Transverse colon (tissue), 4 donors: ENCODE measurements at regions not wholly inside any gene's neighbourhood (a gene's known extent, or its start where the extent isn't known, plus 50 kb on each side); places are given as distances from the start of the nearest gene placed in this dataset.

Experiments used
- DNase-seq: peaks from one replicate; pipeline ENCODE4 v3.0.0-alpha.2; 2019
- H3K27ac ChIP-seq, 4 donors: fragments of 200-600 bp; sonication (generic); 2 replicates each; pipeline ENCODE4 v1.5.1; 2016 to 2018; ENCODE audit warnings: inconsistent platforms in 4 of 4
- H3K27me3 ChIP-seq: fragments of 200-600 bp; sonication (generic); 2 replicates; pipeline ENCODE4 v1.5.1; 2017; ENCODE audit warnings: inconsistent platforms
- H3K36me3 ChIP-seq, 4 donors: fragments of 200-600 bp; sonication (generic); 2 replicates each; pipeline ENCODE4 v1.5.1; 2017 to 2019; ENCODE audit warnings: inconsistent platforms in 4 of 4
- H3K4me1 ChIP-seq, 4 donors: fragments of 200-600 bp; sonication (generic); 2 replicates each; pipeline ENCODE4 v1.5.1; 2017 to 2020; ENCODE audit warnings: inconsistent platforms in 4 of 4
- H3K4me3 ChIP-seq, 4 donors: fragments of 200-600 bp; sonication (generic); 1 replicate in 1 of 4; 2 replicates in 3 of 4; pipeline versions ENCODE4 v1.5.1 to v1.6.1; 2017 to 2019; ENCODE audit warnings: inconsistent platforms in 4 of 4
- H3K9me3 ChIP-seq, 2 donors: fragments of 200-600 bp; sonication (generic); 2 replicates each; pipeline ENCODE4 v1.5.1; 2017 to 2019; ENCODE audit warnings: inconsistent platforms in 2 of 2
- EP300 ChIP-seq: sonication (generic); formaldehyde crosslinking; IDR thresholded peaks from one replicate; pipeline ENCODE4 v1.6.1; 2017; ENCODE audit warnings: antibody characterized with exemption, low read depth
- POLR2A ChIP-seq: fragments of 450-650 bp; IDR thresholded peaks from one replicate; pipeline ENCODE4 v1.6.1; 2016; ENCODE audit warnings: antibody characterized with exemption, mild to moderate bottlenecking, moderate library complexity
- POLR2AphosphoS5 ChIP-seq, 3 donors: sonication (generic); formaldehyde crosslinking; IDR thresholded peaks; one replicate each; pipeline ENCODE4 v1.6.1; 2016; ENCODE audit warnings: antibody characterized with exemption in 3 of 3
- WGBS, 2 donors: methylation state at CpG; one replicate each; pipeline ENCODE4 v1.1.5; 2018; ENCODE audit warnings: low coverage in 1 of 2; 5-methylcytosine and 5-hydroxymethylcytosine counted together
- in situ Hi-C, 4 donors: fragments of 200-750 bp; cut with MboI; loops; one replicate each; pipeline versions ENCODE4 v1.15.0 to v1.15.1; 2017; ENCODE audit warnings: low sequenced_read_pairs in 3 of 4, low pct_ligation_motif_present in 1 of 4, low pct_unique_long_range_greater_than_20kb in 1 of 4
- intact Hi-C: fragments of 100-400 bp; cut with DNase I; formaldehyde crosslinking; loops from one replicate; pipeline ENCODE4 v1.15.1; 2023; ENCODE audit warnings: low total_unique reads
- TF ChIP-seq, protein P1 (sequence below), 5 experiments: fragments of 200-600 bp in 3 of 5; fragments of 450-650 bp in 2 of 5; sonication (generic) in 3 of 5; IDR thresholded peaks; 1 replicate in 2 of 5; 2 replicates in 3 of 5; pipeline ENCODE4 v1.5.1; 2016 to 2017; ENCODE audit warnings: antibody characterized with exemption in 5 of 5, inconsistent platforms in 3 of 5, mild to moderate bottlenecking in 2 of 5, moderate library complexity in 1 of 5

DNA sequence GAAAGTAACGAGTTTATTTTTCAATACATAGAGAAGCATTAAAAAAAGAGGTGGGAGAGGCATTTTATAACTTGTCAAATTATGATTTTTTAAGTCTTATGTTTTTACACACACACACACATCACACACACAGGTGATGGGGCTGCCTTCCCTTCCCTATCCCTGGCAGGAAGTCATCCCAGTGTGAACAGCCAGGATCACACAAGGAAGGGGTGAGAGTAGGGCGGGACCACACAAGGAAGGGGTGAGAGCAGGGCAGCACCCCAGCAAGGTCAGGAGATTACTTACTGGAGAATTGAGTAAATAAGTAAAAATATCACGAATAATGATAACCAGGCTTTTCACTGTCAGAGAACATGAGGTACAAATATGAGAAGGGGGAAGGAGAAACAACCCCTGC, 372.6 kb downstream of the SEC23A start:
- no peak for TF ChIP-seq POLR2AphosphoS5 (IDR thresholded peaks at IDR 0.05)
- TF ChIP-seq POLR2A, result no peak
- no peak for TF ChIP-seq EP300
- no peak overlapping the region for H3K27ac ChIP-seq
- no peaks in the 10 kb centered on the region for H3K4me1 ChIP-seq
- no peak for DNase-seq
- H3K36me3 ChIP-seq, result no peaks in the 10 kb centered on the region
- 55 to 58% methylated on average over 3 of the region's 3 CpGs for WGBS, 2 donors
- in situ Hi-C loops (no loop called here), intact Hi-C loops (no loop called here)
- no peak overlapping the region for H3K4me3 ChIP-seq
- H3K9me3 ChIP-seq, result no peaks in the 10 kb centered on the region
- no peaks in the 10 kb centered on the region for H3K27me3 ChIP-seq

DNA sequence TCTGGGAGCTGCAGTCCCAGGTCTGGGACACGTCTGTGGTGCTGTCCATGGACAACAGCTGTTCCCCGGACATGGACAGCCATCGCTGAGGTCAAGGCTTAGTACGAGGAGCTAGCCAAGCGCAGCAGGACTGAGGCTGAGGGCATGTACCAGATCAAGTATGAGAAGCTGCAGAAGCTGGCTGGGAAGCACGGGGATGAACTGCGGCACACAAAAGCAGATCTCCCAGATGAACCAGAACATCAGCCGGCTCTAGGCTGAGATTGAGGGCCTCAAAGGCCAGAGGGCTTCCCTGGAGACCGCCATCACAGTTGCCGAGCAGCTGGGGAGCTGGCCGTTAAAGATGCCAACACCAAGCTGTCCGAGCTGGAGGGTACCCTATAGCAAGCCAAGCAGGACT, 375.3 kb downstream of the SEC23A start:
- DNase-seq, result no peak
- Histone ChIP-seq H3K27me3 (no peaks in the 10 kb centered on the region), H3K4me1 (no peaks in the 10 kb centered on the region), H3K27ac (no peak overlapping the region), H3K4me3 (no peak overlapping the region), H3K36me3 (no peaks in the 10 kb centered on the region), H3K9me3 (no peaks in the 10 kb centered on the region)
- intact Hi-C loops (no loop called here), in situ Hi-C loops (loop anchor here in 2 of 4 donors (5.0 to 10.0 kb wide), 2 partner anchors 140 to 287 kb away; no protein-coding TSS in a partner anchor)
- no peak for TF ChIP-seq EP300
- TF ChIP-seq POLR2AphosphoS5 (IDR thresholded peaks at IDR 0.05), result no peak
- TF ChIP-seq, protein P1, sequence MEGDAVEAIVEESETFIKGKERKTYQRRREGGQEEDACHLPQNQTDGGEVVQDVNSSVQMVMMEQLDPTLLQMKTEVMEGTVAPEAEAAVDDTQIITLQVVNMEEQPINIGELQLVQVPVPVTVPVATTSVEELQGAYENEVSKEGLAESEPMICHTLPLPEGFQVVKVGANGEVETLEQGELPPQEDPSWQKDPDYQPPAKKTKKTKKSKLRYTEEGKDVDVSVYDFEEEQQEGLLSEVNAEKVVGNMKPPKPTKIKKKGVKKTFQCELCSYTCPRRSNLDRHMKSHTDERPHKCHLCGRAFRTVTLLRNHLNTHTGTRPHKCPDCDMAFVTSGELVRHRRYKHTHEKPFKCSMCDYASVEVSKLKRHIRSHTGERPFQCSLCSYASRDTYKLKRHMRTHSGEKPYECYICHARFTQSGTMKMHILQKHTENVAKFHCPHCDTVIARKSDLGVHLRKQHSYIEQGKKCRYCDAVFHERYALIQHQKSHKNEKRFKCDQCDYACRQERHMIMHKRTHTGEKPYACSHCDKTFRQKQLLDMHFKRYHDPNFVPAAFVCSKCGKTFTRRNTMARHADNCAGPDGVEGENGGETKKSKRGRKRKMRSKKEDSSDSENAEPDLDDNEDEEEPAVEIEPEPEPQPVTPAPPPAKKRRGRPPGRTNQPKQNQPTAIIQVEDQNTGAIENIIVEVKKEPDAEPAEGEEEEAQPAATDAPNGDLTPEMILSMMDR (IDR thresholded peaks at IDR 0.05), result no peak
- TF ChIP-seq POLR2A, result no peak
- WGBS, 2 donors, result 81% methylated on average over 12 of the region's 12 CpGs; no CpG with 5 or more reads in 1 of the 2 donors

DNA sequence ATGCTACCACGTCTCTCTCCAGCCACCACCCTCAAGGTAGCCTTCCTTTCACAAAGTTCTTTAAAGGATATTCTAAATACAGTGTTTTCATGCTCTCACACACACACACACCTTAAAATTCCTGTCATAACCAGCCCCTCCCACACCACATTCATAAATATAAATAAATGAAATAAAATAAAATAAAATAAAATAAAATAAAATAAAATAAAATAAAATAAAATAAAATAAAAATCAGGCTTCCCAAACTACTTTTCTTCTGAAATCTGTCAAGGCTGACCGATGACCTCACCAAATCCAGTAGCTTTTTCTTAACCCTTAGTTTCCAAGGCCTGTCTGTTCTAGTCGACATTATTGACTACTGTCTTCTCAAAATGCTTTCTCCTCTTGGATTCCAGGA, 378.4 kb downstream of the SEC23A start:
- TF ChIP-seq EP300 (no peak), POLR2AphosphoS5 (IDR thresholded peaks at IDR 0.05) (no peak), POLR2A (no peak)
- TF ChIP-seq, protein P1 (IDR thresholded peaks at IDR 0.05), result no peak
- 66 to 85% methylated on average over 3 of the region's 3 CpGs for WGBS, 2 donors
- H3K36me3 ChIP-seq, result no peaks in the 10 kb centered on the region
- intact Hi-C loops, result no loop called here
- H3K9me3 ChIP-seq, result no peaks in the 10 kb centered on the region
- DNase-seq, result no peak
- in situ Hi-C loops, result loop anchor here (5.0 to 25.0 kb wide), 4 partner anchors 143 to 290 kb away; no protein-coding TSS in a partner anchor
- H3K27ac ChIP-seq, result no peak overlapping the region
- H3K4me3 ChIP-seq, result no peak overlapping the region
- H3K27me3 ChIP-seq, result no peaks in the 10 kb centered on the region
- H3K4me1 ChIP-seq, result no peaks in the 10 kb centered on the region

DNA sequence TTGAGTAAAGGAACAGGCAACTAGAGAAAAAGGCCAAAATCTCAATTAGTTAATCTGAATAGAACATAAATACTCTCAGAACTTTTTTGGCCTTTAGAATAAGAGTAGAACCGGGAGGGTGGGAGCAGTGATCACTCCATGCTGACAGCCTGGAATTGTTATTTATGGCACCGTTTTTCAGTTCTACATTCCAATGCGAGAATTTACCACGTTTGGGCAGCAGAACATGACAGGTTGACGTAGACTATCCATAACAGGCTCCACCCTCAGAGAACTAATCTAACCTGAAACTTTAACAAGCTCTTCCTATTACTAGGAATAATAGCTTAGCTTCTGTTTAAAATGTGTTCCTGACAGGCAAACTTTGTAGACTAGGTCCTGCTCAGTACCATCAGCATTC, 379.1 kb downstream of the SEC23A start:
- Histone ChIP-seq H3K27ac (no peak overlapping the region), H3K4me3 (no peak overlapping the region), H3K27me3 (no peaks in the 10 kb centered on the region), H3K36me3 (no peaks in the 10 kb centered on the region), H3K4me1 (no peaks in the 10 kb centered on the region), H3K9me3 (no peaks in the 10 kb centered on the region)
- intact Hi-C loops, result no loop called here
- in situ Hi-C loops, result loop anchor here (5.0 to 25.0 kb wide), 4 partner anchors 143 to 291 kb away; no protein-coding TSS in a partner anchor
- no peak for DNase-seq
- no peak for TF ChIP-seq EP300
- TF ChIP-seq POLR2A, result no peak
- no peak for TF ChIP-seq POLR2AphosphoS5 (IDR thresholded peaks at IDR 0.05)
- TF ChIP-seq, protein P1 (IDR thresholded peaks at IDR 0.05), result no peak
- WGBS, 2 donors, result 57 to 60% methylated on average over 1 to 5 of the region's 5 CpGs

DNA sequence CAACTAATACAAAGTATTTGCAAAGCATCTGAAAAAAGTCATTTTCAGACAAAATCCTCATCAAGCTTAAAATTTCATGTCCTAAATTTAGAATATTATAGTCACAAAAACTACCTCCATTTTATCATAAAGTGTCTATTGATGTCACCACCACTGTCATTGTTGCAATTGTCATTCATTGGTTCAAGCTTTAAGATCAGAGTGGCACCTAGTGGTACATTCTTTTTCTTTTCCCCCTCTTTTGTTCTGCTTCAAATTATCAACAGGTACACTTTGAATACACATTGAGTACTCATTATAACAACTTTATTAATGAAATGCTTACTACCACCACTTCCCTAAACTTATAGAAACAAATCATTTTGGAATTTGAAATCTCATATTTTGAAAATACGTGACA, 379.8 kb downstream of the SEC23A start:
- Histone ChIP-seq H3K4me3 (no peak overlapping the region), H3K36me3 (no peaks in the 10 kb centered on the region), H3K4me1 (no peaks in the 10 kb centered on the region), H3K27ac (no peak overlapping the region), H3K9me3 (no peaks in the 10 kb centered on the region), H3K27me3 (no peaks in the 10 kb centered on the region)
- DNase-seq, result no peak
- intact Hi-C loops, result no loop called here
- no peak for TF ChIP-seq EP300
- TF ChIP-seq POLR2A, result no peak
- TF ChIP-seq POLR2AphosphoS5 (IDR thresholded peaks at IDR 0.05), result no peak
- TF ChIP-seq, protein P1 (IDR thresholded peaks at IDR 0.05), result no peak
- in situ Hi-C loops, result loop anchor here (5.0 to 25.0 kb wide), 4 partner anchors 144 to 292 kb away; no protein-coding TSS in a partner anchor
- WGBS, 2 donors, result 98 to 100% methylated on average over 1 of the region's 1 CpG
